IMR-90 (cell line): ENCODE measurements at regions not wholly inside any gene's neighbourhood (a gene's known extent, or its start where the extent isn't known, plus 50 kb on each side); places are given as distances from the start of the nearest gene placed in this dataset.

Experiments
- ATAC-seq: fragments of 200-7000 bp; cut with Tn5 transposase; 2 replicates; pipeline ENCODE4 v1.9.1; 2020; ENCODE audit warnings: low read depth, mild to moderate bottlenecking, moderate library complexity
- BruUV-seq: library from RNA; stranded (reverse); fragments of 400-500 nt; replicated peaks from 2 replicates; lab custom pipeline; 2021; lab: Mats Ljungman, UMichigan
- CTCF ChIA-PET: fragments of 300-600 bp; formaldehyde crosslinking; extraction: SDS; loops from one replicate; lab custom pipeline; 2021; ENCODE audit warnings: antibody characterized with exemption; lab: Yijun Ruan, JAX
- POLR2A ChIA-PET: fragments of 300-600 bp; sonication (Branson Sonifier 250); formaldehyde crosslinking; loops from one replicate; lab custom pipeline; 2022; ENCODE audit warnings: antibody characterized with exemption; ENCODE audit not compliant: unreplicated experiment; lab: Charles Lee
- DNase-seq: peaks from one replicate; pipeline ENCODE4 v3.0.0; 2013
- H2AFZ ChIP-seq: replicated peaks from 2 replicates; pipeline ENCODE3; 2013; ENCODE audit warnings: low read length, mild to moderate bottlenecking; ENCODE audit not compliant: poor library complexity
- H2AK5ac ChIP-seq: 2 replicates; pipeline ENCODE4 v1.6.1; 2013; ENCODE audit warnings: low read depth, low read length, inconsistent platforms
- H2AK9ac ChIP-seq: replicated peaks from 2 replicates; pipeline ENCODE3; 2013; ENCODE audit warnings: mild to moderate bottlenecking, low read depth, low read length, moderate library complexity; ENCODE audit not compliant: poor library complexity
- H2BK120ac ChIP-seq: 2 replicates; pipeline ENCODE4 v1.6.1; 2013; ENCODE audit warnings: low read depth, low read length, inconsistent platforms
- H2BK15ac ChIP-seq: 3 replicates; pipeline ENCODE4 v1.6.1; 2013; ENCODE audit warnings: low read depth, low read length, inconsistent platforms
- H2BK20ac ChIP-seq: 2 replicates; pipeline ENCODE4 v1.6.1; 2013; ENCODE audit warnings: low read depth, mild to moderate bottlenecking, inconsistent platforms, low read length, moderate library complexity
- H2BK5ac ChIP-seq: 2 replicates; pipeline ENCODE4 v1.6.1; 2013; ENCODE audit warnings: mild to moderate bottlenecking, low read depth, low read length, inconsistent platforms; ENCODE audit not compliant: poor library complexity, severe bottlenecking
- H3K14ac ChIP-seq: replicated peaks from 2 replicates; pipeline ENCODE4 v1.6.1; 2013; ENCODE audit warnings: low read depth, low read length, inconsistent platforms
- H3K18ac ChIP-seq: 2 replicates; pipeline ENCODE4 v1.6.1; 2013; ENCODE audit warnings: low read depth, low read length, control low read depth
- H3K23ac ChIP-seq: 2 replicates; pipeline ENCODE4 v1.6.1; 2013; ENCODE audit warnings: low read depth, low read length, inconsistent platforms
- H3K27ac ChIP-seq: 2 replicates; pipeline ENCODE4 v1.5.1; 2013; ENCODE audit warnings: mild to moderate bottlenecking, control low read depth, low read length; ENCODE audit not compliant: insufficient read depth
- H3K27me3 ChIP-seq: 2 replicates; pipeline ENCODE4 v1.6.1; 2013; ENCODE audit warnings: low read length; ENCODE audit not compliant: control insufficient read depth, insufficient read depth
- H3K36me3 ChIP-seq: 2 replicates; pipeline ENCODE4 v1.6.1; 2013; ENCODE audit warnings: low read length, mixed read lengths; ENCODE audit not compliant: control insufficient read depth, insufficient read depth
- H3K4ac ChIP-seq: 2 replicates; pipeline ENCODE4 v1.6.1; 2013; ENCODE audit warnings: low read depth, low read length, inconsistent platforms
- H3K4me1 ChIP-seq: 2 replicates; pipeline ENCODE4 v1.6.1; 2013; ENCODE audit warnings: low read length, mixed read lengths; ENCODE audit not compliant: control insufficient read depth, insufficient read depth
- H3K4me2 ChIP-seq: 2 replicates; pipeline ENCODE4 v1.6.1; 2013; ENCODE audit warnings: low read depth, mild to moderate bottlenecking, control low read depth, low read length, moderate library complexity
- H3K4me3 ChIP-seq: 2 replicates; pipeline ENCODE4 v1.5.1; 2013; ENCODE audit warnings: low read depth, mild to moderate bottlenecking, control low read depth, low read length, moderate library complexity; ENCODE audit not compliant: insufficient read depth
- H3K56ac ChIP-seq: 2 replicates; pipeline ENCODE4 v1.6.1; 2013; ENCODE audit warnings: low read length, inconsistent platforms; ENCODE audit not compliant: insufficient read depth; ENCODE audit errors: extremely low read depth
- H3K79me1 ChIP-seq, 2 experiments: 2 replicates each; pipeline ENCODE4 v1.6.1; 2013; ENCODE audit warnings: low read length in 2 of 2, inconsistent platforms in 1 of 2, low read depth in 1 of 2
- H3K9ac ChIP-seq: 2 replicates; pipeline ENCODE4 v1.6.1; 2013; ENCODE audit warnings: low read depth, low read length, control low read depth
- H3K9me1 ChIP-seq: 2 replicates; pipeline ENCODE4 v1.6.1; 2013; ENCODE audit warnings: low read length, inconsistent platforms; ENCODE audit not compliant: insufficient read depth
- H3K9me3 ChIP-seq: 2 replicates; pipeline ENCODE4 v1.6.1; 2013; ENCODE audit warnings: low read length; ENCODE audit not compliant: control insufficient read depth, insufficient read depth
- H4K20me1 ChIP-seq: 2 replicates; pipeline ENCODE4 v1.6.1; 2013; ENCODE audit warnings: low read length, inconsistent platforms; ENCODE audit not compliant: insufficient read depth
- H4K5ac ChIP-seq: 2 replicates; pipeline ENCODE4 v1.6.1; 2013; ENCODE audit warnings: mild to moderate bottlenecking, low read depth, low read length, control low read depth
- H4K8ac ChIP-seq, 2 experiments: 2 replicates each; pipeline ENCODE4 v1.6.1; 2013; ENCODE audit warnings: low read depth in 2 of 2, low read length in 2 of 2, control low read depth in 1 of 2, inconsistent platforms in 1 of 2
- H4K91ac ChIP-seq: 2 replicates; pipeline ENCODE4 v1.6.1; 2013; ENCODE audit warnings: low read depth, low read length, inconsistent platforms; ENCODE audit not compliant: insufficient read depth
- CEBPB ChIP-seq: IDR thresholded peaks from 2 replicates; pipeline ENCODE4 v1.6.1; 2012; ENCODE audit warnings: low read depth, low read length, improper control_type of control experiment
- CHD1 ChIP-seq: IDR thresholded peaks from 2 replicates; pipeline ENCODE4 v1.6.1; 2012; ENCODE audit warnings: low read depth, low read length, improper control_type of control experiment
- WGBS, 2 experiments: methylation state at CpG; one replicate each; pipeline versions ENCODE4 v1.1.5 to v1.1.7; 2013; ENCODE audit warnings: missing lambda C conversion rate in 2 of 2; ENCODE audit not compliant: insufficient read length in 1 of 2; ENCODE audit errors: extremely low coverage in 2 of 2; 5-methylcytosine and 5-hydroxymethylcytosine counted together
- dilution Hi-C: fragments of 300-500 bp; cut with HindIII; formaldehyde crosslinking; loops from one replicate; pipeline ENCODE4 v1.14.3; 2018; ENCODE audit warnings: low sequenced_read_pairs; ENCODE audit not compliant: unreplicated experiment
- in situ Hi-C: fragments of 300-500 bp; cut with MboI; formaldehyde crosslinking; loops from 3 replicates; pipeline ENCODE4 v1.14.3; 2019; ENCODE audit warnings: low sequenced_read_pairs, inconsistent platforms, mixed read lengths
- intact Hi-C: fragments of 100-400 bp; cut with micrococcal nuclease; formaldehyde crosslinking; loops from 2 replicates; pipeline ENCODE4 v1.10.0; 2022

GRCh38 chr12:14185427-14186192 is 179.9 kb upstream of the ATF7IP start (continued):
- TF ChIP-seq CHD1: no peak

- WGBS, 2 experiments: no CpG with 5 or more reads among the region's 2 CpGs
- no peaks in the 10 kb centered on the region for H3K79me1 ChIP-seq
- H3K14ac ChIP-seq: no peak overlapping the region
- H2BK15ac ChIP-seq: no peak overlapping the region
- no peak overlapping the region for H2BK20ac ChIP-seq
- DNase-seq (no peak), ATAC-seq (no peak)
- H4K20me1 ChIP-seq: no peaks in the 10 kb centered on the region
- no peak overlapping the region for H3K4me3 ChIP-seq
- in situ Hi-C loops (no loop called here), dilution Hi-C loops (no loop called here), intact Hi-C loops (loop anchor here (1.0 to 5.0 kb wide), 3 partner anchors 181 to 478 kb away; partner anchors contain the start of gene ATF7IP)
- H3K9me3 ChIP-seq: no peaks in the 10 kb centered on the region
- no peaks in the 10 kb centered on the region for H3K36me3 ChIP-seq
- H2BK5ac ChIP-seq: no peak overlapping the region
- ChIA-PET POLR2A (interaction anchor here (0.7 kb wide), 1 partner anchor 44 kb away, joined by 8 read pairs; no protein-coding TSS in a partner anchor), CTCF (interaction anchor here (0.8 to 1.6 kb wide), 3 partner anchors 13 to 19 kb away, joined by 3 to 5 read pairs (median 4); no protein-coding TSS in a partner anchor)
- no peak overlapping the region for H3K4me2 ChIP-seq
- H3K9ac ChIP-seq: no peak overlapping the region
- no peak overlapping the region for H2AK9ac ChIP-seq
- no peak overlapping the region for H3K23ac ChIP-seq
- H3K56ac ChIP-seq: no peak overlapping the region
- H3K27ac ChIP-seq: no peak overlapping the region
- no peaks in the 10 kb centered on the region for H3K9me1 ChIP-seq
- H2BK120ac ChIP-seq: no peak overlapping the region
- no peak overlapping the region for H2AFZ ChIP-seq
- no peaks in the 10 kb centered on the region for H3K27me3 ChIP-seq
- H4K5ac ChIP-seq: no peak overlapping the region
- no peak overlapping the region for H4K91ac ChIP-seq
- no peak overlapping the region for H3K18ac ChIP-seq
- H3K4me1 ChIP-seq: no peaks in the 10 kb centered on the region
- BruUV-seq: no TSS peak
- no peak overlapping the region for H2AK5ac ChIP-seq
- H3K4ac ChIP-seq: no peak overlapping the region
- TF ChIP-seq CEBPB: no peak
- no peak overlapping the region for H4K8ac ChIP-seq
Observed at GRCh38 chr12:14186193-14186502, 179.3 kb upstream of the ATF7IP start.
